Cardiac muscle cell (in vitro differentiated cells and primary cell): ENCODE measurements at regions not wholly inside any gene's neighbourhood (a gene's known extent, or its start where the extent isn't known, plus 50 kb on each side); places are given as distances from the start of the nearest gene placed in this dataset.
"Not testable (repeated sequence)": the region's sequence is repeated elsewhere in the genome, so short reads cannot be mapped to it uniquely, and the experiment has no call there.

ENCODE experiments used
- DNase-seq, 2 donors: peaks; one replicate each; pipeline versions ENCODE4 v3.0.0 to v3.0.0-alpha.2; 2010 to 2017; ENCODE audit warnings: low read depth in 1 of 2, low spot score in 1 of 2
- H3K27ac ChIP-seq: fragments of 200-600 bp; sonication (generic); 2 replicates; pipeline ENCODE4 v1.5.1; 2016
- H3K27me3 ChIP-seq: fragments of 200-600 bp; sonication (generic); 2 replicates; pipeline ENCODE4 v1.6.0; 2016; ENCODE audit warnings: control low read depth
- H3K36me3 ChIP-seq: fragments of 200-600 bp; sonication (generic); 2 replicates; pipeline ENCODE4 v1.5.1; 2016; ENCODE audit warnings: control low read depth
- H3K4me1 ChIP-seq: fragments of 200-600 bp; sonication (generic); 2 replicates; pipeline ENCODE4 v1.8.1; 2017; ENCODE audit warnings: low read depth, mild to moderate bottlenecking, mixed run types
- H3K4me3 ChIP-seq: fragments of 200-600 bp; sonication (generic); 2 replicates; pipeline ENCODE4 v1.5.1; 2016; ENCODE audit warnings: mild to moderate bottlenecking
- H3K9me3 ChIP-seq: fragments of 200-600 bp; sonication (generic); 2 replicates; pipeline ENCODE4 v1.5.1; 2017; ENCODE audit warnings: low read depth, mild to moderate bottlenecking, control low read depth
- CTCF ChIP-seq: IDR thresholded peaks from 2 replicates; pipeline ENCODE4 v1.5.1; 2012; ENCODE audit warnings: low read depth, mild to moderate bottlenecking, low read length

GRCh38 chr7:85802211-85802610 lies 615.4 kb upstream of the SEMA3D start:
- no peak for TF ChIP-seq CTCF
- Histone ChIP-seq H3K36me3 (no peaks in the 10 kb centered on the region), H3K9me3 (no peaks in the 10 kb centered on the region), H3K4me3 (no peak overlapping the region), H3K27me3 (no peaks in the 10 kb centered on the region), H3K27ac (no peak overlapping the region), H3K4me1 (no peaks in the 10 kb centered on the region)
- DNase-seq: no peak

GRCh38 chr7:85796956-85797355 lies 610.1 kb upstream of the SEMA3D start:
- no peak overlapping the region for H3K27ac ChIP-seq
- no peak for TF ChIP-seq CTCF

GRCh38 chr7:85791098-85791497 lies 604.2 kb upstream of the SEMA3D start:
- not testable (repeated sequence) for H3K36me3 ChIP-seq, H3K4me1 ChIP-seq, H3K4me3 ChIP-seq, H3K27ac ChIP-seq, DNase-seq, H3K27me3 ChIP-seq, H3K9me3 ChIP-seq

More at GRCh38 chr7:85796956-85797355, 610.1 kb upstream of the SEMA3D start:
- H3K27me3 ChIP-seq: no peaks in the 10 kb centered on the region
- no peaks in the 10 kb centered on the region for H3K36me3 ChIP-seq
- no peak for DNase-seq
- no peak overlapping the region for H3K4me3 ChIP-seq
- H3K4me1 ChIP-seq: no peaks in the 10 kb centered on the region
- H3K9me3 ChIP-seq: no peaks in the 10 kb centered on the region

- H3K27me3 ChIP-seq: no peaks in the 10 kb centered on the region
- no peak for TF ChIP-seq CTCF
- no peak overlapping the region for H3K27ac ChIP-seq
Measured at GRCh38 chr7:85781606-85782005, 594.8 kb upstream of the SEMA3D start.

GRCh38 chr7:85776691-85777345 lies 590.0 kb upstream of the SEMA3D start:
- DNase-seq: no peak
- no peaks in the 10 kb centered on the region for H3K9me3 ChIP-seq
- no peaks in the 10 kb centered on the region for H3K27me3 ChIP-seq
- no peaks in the 10 kb centered on the region for H3K36me3 ChIP-seq
- H3K4me1 ChIP-seq: no peaks in the 10 kb centered on the region
- no peak overlapping the region for H3K27ac ChIP-seq
- no peak overlapping the region for H3K4me3 ChIP-seq
- no peak for TF ChIP-seq CTCF

More at GRCh38 chr7:85781606-85782005, 594.8 kb upstream of the SEMA3D start:
- Histone ChIP-seq H3K4me1 (no peaks in the 10 kb centered on the region), H3K36me3 (no peaks in the 10 kb centered on the region), H3K9me3 (no peaks in the 10 kb centered on the region), H3K4me3 (no peak overlapping the region)
- DNase-seq: peak in 1 of 2 donors; percentile 12

DNA sequence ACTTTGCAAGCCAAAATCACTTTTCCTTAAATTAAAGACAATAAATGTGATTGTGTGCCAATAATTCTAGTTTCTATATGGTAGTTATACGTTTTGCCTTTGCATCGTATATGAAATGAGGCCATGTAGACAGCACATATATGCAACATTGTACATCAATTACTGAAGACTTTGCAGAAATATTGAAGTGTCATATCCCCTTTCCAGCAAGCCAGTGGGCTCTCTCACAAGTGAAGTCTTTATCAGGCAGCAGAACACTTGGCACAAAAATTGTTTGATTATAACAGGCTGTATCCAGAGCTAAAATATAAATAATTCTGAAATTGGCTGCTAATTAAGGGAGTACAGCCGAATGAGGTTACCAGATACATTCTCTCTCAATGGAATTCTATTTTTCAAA lies 588.6 kb upstream of the SEMA3D start:
- no peaks in the 10 kb centered on the region for H3K36me3 ChIP-seq
- H3K27ac ChIP-seq: no peak overlapping the region
- no peaks in the 10 kb centered on the region for H3K27me3 ChIP-seq
- H3K9me3 ChIP-seq: no peaks in the 10 kb centered on the region
- no peaks in the 10 kb centered on the region for H3K4me1 ChIP-seq
- no peak overlapping the region for H3K4me3 ChIP-seq
- TF ChIP-seq CTCF: no peak
- no peak for DNase-seq
